HCT116 (cell line): ENCODE measurements at regions not wholly inside any gene's neighbourhood (a gene's known extent, or its start where the extent isn't known, plus 50 kb on each side); places are given as distances from the start of the nearest gene placed in this dataset.

ENCODE experiments used
- ATAC-seq: fragments of 200-7000 bp; cut with Tn5 transposase; 2 replicates; pipeline ENCODE4 v1.9.1; 2020; ENCODE audit warnings: mild to moderate bottlenecking, moderate library complexity
- BruUV-seq: library from RNA; stranded (reverse); fragments of 400-500 nt; replicated peaks from 2 replicates; lab custom pipeline; 2021; lab: Mats Ljungman, UMichigan
- CTCF ChIA-PET: fragments of 300-600 bp; sonication (Branson Sonifier 250); formaldehyde crosslinking; loops from one replicate; lab custom pipeline; 2021; ENCODE audit warnings: antibody characterized with exemption; lab: Charles Lee
- POLR2A ChIA-PET: fragments of 300-600, 350-600 bp; sonication (Branson Sonifier 250); formaldehyde crosslinking; loops from one replicate; lab custom pipeline; 2021; ENCODE audit warnings: antibody characterized with exemption; lab: Charles Lee
- RAD21 ChIA-PET, 2 experiments: fragments of 300-600 bp; sonication (Branson Sonifier 250); formaldehyde crosslinking; loops; one replicate each; lab custom pipeline; 2023; ENCODE audit warnings: low total read pairs in 2 of 2; ENCODE audit not compliant: uncharacterized antibody in 2 of 2, unreplicated experiment in 2 of 2, low non-redundant PET in 1 of 2; lab: Charles Lee
- DNase-seq: peaks from one replicate; pipeline ENCODE4 v3.0.0-alpha.2; 2010; ENCODE audit warnings: low read depth, low spot score
- H2AFZ ChIP-seq: fragments of 200-600 bp; shearing (Covaris generic), sonication (generic); 2 replicates; pipeline ENCODE4 v1.6.1; 2017; ENCODE audit warnings: low read depth, mixed run types, mixed read lengths, antibody characterized with exemption, low read length; ENCODE audit not compliant: poor library complexity, severe bottlenecking
- H3K27ac ChIP-seq: 2 replicates; pipeline ENCODE4 v1.5.1; 2012; ENCODE audit warnings: low read depth, low read length
- H3K27me3 ChIP-seq: fragments of 200-600 bp; sonication (generic); 2 replicates; pipeline ENCODE4 v1.6.1; 2016; ENCODE audit warnings: mixed run types, low read length, mixed read lengths; ENCODE audit not compliant: insufficient read depth
- H3K36me3 ChIP-seq, 2 experiments: fragments of 200-500 bp in 1 of 2; fragments of 200-600 bp in 1 of 2; sonication (Bioruptor generic) in 1 of 2; sonication (generic) in 1 of 2; 2 replicates each; pipeline versions ENCODE4 v1.5.1 to v1.6.1; 2014 to 2016; ENCODE audit warnings: low read length in 2 of 2, inconsistent platforms in 1 of 2, mixed read lengths in 1 of 2, mixed run types in 1 of 2; ENCODE audit not compliant: insufficient read depth in 2 of 2, control insufficient read depth in 1 of 2
- H3K4me1 ChIP-seq, 2 experiments: fragments of 200-600 bp in 1 of 2; sonication (generic) in 1 of 2; 2 replicates each; pipeline versions ENCODE4 v1.5.1 to v1.6.1; 2012 to 2017; ENCODE audit warnings: low read length in 2 of 2, inconsistent platforms in 1 of 2, mild to moderate bottlenecking in 1 of 2, mixed read lengths in 1 of 2, mixed run types in 1 of 2, moderate library complexity in 1 of 2; ENCODE audit not compliant: insufficient read depth in 2 of 2, control insufficient read depth in 1 of 2
- H3K4me2 ChIP-seq: fragments of 200-600 bp; sonication (generic); 2 replicates; pipeline ENCODE4 v1.6.1; 2017; ENCODE audit warnings: mixed run types, low read length, mixed read lengths
- H3K4me3 ChIP-seq, 2 experiments: fragments of 200-600 bp in 1 of 2; sonication (generic) in 1 of 2; replicated peaks in 1 of 2; 2 replicates each; pipeline ENCODE4 v1.5.1; 2011 to 2016; ENCODE audit warnings: low read length in 2 of 2, control low read depth in 1 of 2, low read depth in 1 of 2, mild to moderate bottlenecking in 1 of 2, mixed read lengths in 1 of 2, mixed run types in 1 of 2
- H3K79me2 ChIP-seq: fragments of 200-600 bp; sonication (generic); 2 replicates; pipeline ENCODE4 v1.6.1; 2017; ENCODE audit warnings: mild to moderate bottlenecking, mixed run types, low read length, moderate library complexity, mixed read lengths; ENCODE audit not compliant: insufficient read depth
- H3K9ac ChIP-seq: fragments of 200-600 bp; sonication (generic); 2 replicates; pipeline ENCODE4 v1.6.1; 2016; ENCODE audit warnings: low read length, mixed read lengths
- H3K9me2 ChIP-seq: fragments of 200-600 bp; sonication (generic), shearing (Covaris generic); 2 replicates; pipeline ENCODE4 v1.6.1; 2017; ENCODE audit warnings: mixed run types, mild to moderate bottlenecking, moderate library complexity; ENCODE audit not compliant: insufficient read depth
- H3K9me3 ChIP-seq, 2 experiments: fragments of 200-500 bp in 1 of 2; fragments of 200-600 bp in 1 of 2; sonication (Bioruptor generic) in 1 of 2; sonication (generic) in 1 of 2; 2 replicates each; pipeline ENCODE4 v1.6.1; 2014 to 2017; ENCODE audit warnings: low read length in 2 of 2, mixed read lengths in 2 of 2, inconsistent platforms in 1 of 2, low read depth in 1 of 2, mild to moderate bottlenecking in 1 of 2, mixed run types in 1 of 2, moderate library complexity in 1 of 2; ENCODE audit not compliant: control insufficient read depth in 1 of 2, insufficient read depth in 1 of 2
- H4K20me1 ChIP-seq: fragments of 200-600 bp; sonication (generic), shearing (Covaris generic); 2 replicates; pipeline ENCODE4 v1.6.1; 2017; ENCODE audit warnings: mixed run types, mild to moderate bottlenecking, moderate library complexity; ENCODE audit not compliant: insufficient read depth
- CEBPB ChIP-seq: IDR thresholded peaks from 2 replicates; pipeline ENCODE4 v1.6.1; 2012; ENCODE audit warnings: low read depth
- CTCF ChIP-seq, 3 experiments: fragments of 200-600 bp in 1 of 3; sonication (generic) in 1 of 3; IDR thresholded peaks in 2 of 3; conservative IDR thresholded peaks in 1 of 3; 2 replicates each; pipeline ENCODE4 v1.5.1; 2012 to 2017; ENCODE audit warnings: low read depth in 2 of 3, low read length in 2 of 3, antibody characterized with exemption in 1 of 3, borderline replicate concordance in 1 of 3, control low read depth in 1 of 3, mild to moderate bottlenecking in 1 of 3, mixed read lengths in 1 of 3, mixed run types in 1 of 3, moderate library complexity in 1 of 3; ENCODE audit not compliant: insufficient read depth in 1 of 3
- EZH2 ChIP-seq: fragments of 200-600 bp; sonication (generic); IDR thresholded peaks from 2 replicates; pipeline ENCODE4 v1.6.1; 2017; ENCODE audit warnings: antibody characterized with exemption, mixed run types
- EZH2phosphoT487 ChIP-seq: fragments of 200-600 bp; IDR thresholded peaks from 2 replicates; pipeline ENCODE4 v1.6.1; 2018; ENCODE audit warnings: antibody characterized with exemption, borderline replicate concordance
- FOSL1 ChIP-seq: IDR thresholded peaks from 2 replicates; pipeline ENCODE4 v1.6.1; 2012; ENCODE audit warnings: low read depth
- JUND ChIP-seq: IDR thresholded peaks from 2 replicates; pipeline ENCODE4 v1.6.1; 2012
- POLR2A ChIP-seq: IDR thresholded peaks from 2 replicates; pipeline ENCODE4 v1.7.0; 2011; ENCODE audit warnings: borderline replicate concordance; ENCODE audit not compliant: insufficient read depth, insufficient read length; ENCODE audit errors: extremely low read depth
- POLR2AphosphoS5 ChIP-seq: IDR thresholded peaks from 2 replicates; pipeline ENCODE4 v1.6.1; 2011; ENCODE audit warnings: mild to moderate bottlenecking, low read depth, low read length, moderate library complexity
- RAD21 ChIP-seq: IDR thresholded peaks from 2 replicates; pipeline ENCODE4 v1.6.1; 2012; ENCODE audit warnings: low read depth, mild to moderate bottlenecking
- REST ChIP-seq: IDR thresholded peaks from 2 replicates; pipeline ENCODE4 v1.6.1; 2012; ENCODE audit warnings: low read depth
- SIN3A ChIP-seq: IDR thresholded peaks from 2 replicates; pipeline ENCODE4 v1.6.1; 2012; ENCODE audit warnings: low read depth
- YY1 ChIP-seq: IDR thresholded peaks from 2 replicates; pipeline ENCODE4 v1.6.1; 2011; ENCODE audit warnings: low read length, low read depth, moderate library complexity, mild to moderate bottlenecking; ENCODE audit not compliant: insufficient replicate concordance; ENCODE audit errors: extremely low read depth
- ZBTB33 ChIP-seq: IDR thresholded peaks from 2 replicates; pipeline ENCODE4 v1.6.1; 2011; ENCODE audit warnings: mild to moderate bottlenecking, low read length, moderate library complexity; ENCODE audit not compliant: insufficient replicate concordance; ENCODE audit errors: extremely low read depth
- ZNF274 ChIP-seq: fragments of 200-500 bp; sonication (Bioruptor generic); IDR thresholded peaks from 2 replicates; pipeline ENCODE4 v1.6.1; 2014; ENCODE audit warnings: mild to moderate bottlenecking, low read depth, low read length, inconsistent platforms
- intact Hi-C: fragments of 100-400 bp; cut with micrococcal nuclease; formaldehyde crosslinking; loops from 2 replicates; pipeline ENCODE4 v1.10.0; 2022

GRCh38 chr5:166200532-166200931, 2090.9 kb upstream of the WWC1 start:
- Histone ChIP-seq H3K36me3 (no peaks in the 10 kb centered on the region), H3K27ac (no peak overlapping the region), H4K20me1 (no peaks in the 10 kb centered on the region), H3K4me1 (no peaks in the 10 kb centered on the region), H3K4me2 (no peak overlapping the region), H3K27me3 (no peaks in the 10 kb centered on the region), H2AFZ (no peak overlapping the region), H3K9me2 (no peaks in the 10 kb centered on the region), H3K9me3 (peaks cover 15 to 17% of the 10 kb centered on the region in 2 experiments; a peak in 2 of 4 replicates), H3K4me3 (no peak overlapping the region), H3K9ac (no peak overlapping the region), H3K79me2 (no peaks in the 10 kb centered on the region)
- BruUV-seq = no TSS peak
- ChIA-PET POLR2A (no interaction called here), CTCF (no interaction called here), RAD21 (no interaction called here)
- intact Hi-C loops = no loop called here
- no peak for DNase-seq
- no peak for TF ChIP-seq JUND
- no peak for ATAC-seq

GRCh38 chr5:166211640-166212039, 2079.8 kb upstream of the WWC1 start:
- ChIA-PET RAD21 (no interaction called here), CTCF (no interaction called here), POLR2A (no interaction called here)
- H3K27me3 ChIP-seq = no peaks in the 10 kb centered on the region
- H3K4me2 ChIP-seq = no peak overlapping the region
- H3K4me1 ChIP-seq = no peaks in the 10 kb centered on the region
- H3K9me2 ChIP-seq = no peaks in the 10 kb centered on the region
- DNase-seq = no peak
- H4K20me1 ChIP-seq = no peaks in the 10 kb centered on the region
- no peaks in the 10 kb centered on the region for H3K79me2 ChIP-seq
- no TSS peak for BruUV-seq
- no peak overlapping the region for H3K4me3 ChIP-seq
- no peak for ATAC-seq
- no peak overlapping the region for H3K27ac ChIP-seq
- no peak overlapping the region for H2AFZ ChIP-seq
- no peak overlapping the region for H3K9ac ChIP-seq
- no peaks in the 10 kb centered on the region for H3K36me3 ChIP-seq
- peaks cover 8 to 18% of the 10 kb centered on the region in 2 experiments; a peak in 2 of 4 replicates for H3K9me3 ChIP-seq
- intact Hi-C loops = no loop called here
- TF ChIP-seq EZH2phosphoT487 (no peak), REST (no peak), JUND (no peak), YY1 (no peak), ZNF274 (no peak), FOSL1 (no peak), EZH2 (no peak), SIN3A (no peak), CEBPB (no peak), RAD21 (no peak), ZBTB33 (no peak), POLR2AphosphoS5 (no peak), CTCF (IDR thresholded peaks at IDR 0.05 in 2 of 3, conservative IDR thresholded peaks at IDR 0.05 in 1 of 3; ENCODE audit: borderline replicate concordance in 1 of 3, insufficient read depth in 1 of 3, low read depth in 2 of 3, low read length in 2 of 3) (no peak), POLR2A (no peak)
